ENCODE measurements at regions not wholly inside any gene's neighbourhood (a gene's known extent, or its start where the extent isn't known, plus 50 kb on each side); places are given as distances from the start of the nearest gene placed in this dataset.

DNA sequence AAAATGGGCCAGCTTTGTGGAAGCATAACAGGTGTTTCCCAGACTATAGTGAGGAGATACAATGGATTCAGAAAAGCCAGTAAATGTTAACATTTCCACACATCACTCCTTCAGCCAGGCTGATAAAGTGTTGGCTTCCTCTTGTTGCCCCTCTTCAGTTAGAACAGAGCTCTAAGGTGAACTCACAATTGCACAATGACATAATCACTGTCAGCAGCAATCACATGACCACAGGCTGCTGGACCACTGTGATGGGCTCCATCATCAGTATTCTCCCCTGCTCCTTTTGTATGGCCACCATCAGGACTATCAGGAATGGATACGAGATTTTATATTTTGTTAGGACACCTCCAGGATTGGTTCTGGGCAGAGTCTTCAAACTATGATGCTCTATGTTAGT, 849.4 kb upstream of the GHITM start:
- H4K91ac ChIP-seq (ENCODE audit: low read depth, low read length): no peak overlapping the region
- H3K9me3 ChIP-seq (ENCODE audit: insufficient read depth, low read depth, low read length): no peaks in the 10 kb centered on the region
- no peak overlapping the region for H3K4ac ChIP-seq (ENCODE audit: low read depth, low read length)
- H3K14ac ChIP-seq (ENCODE audit: low read length): no peak overlapping the region
- DNase-seq: no peak
- no peak overlapping the region for H3K23ac ChIP-seq (ENCODE audit: low read length)
- H2BK120ac ChIP-seq (ENCODE audit: insufficient read depth, low read length, poor library complexity): no peak overlapping the region
- no peaks in the 10 kb centered on the region for H3K79me1 ChIP-seq (ENCODE audit: low read length)
- no peak overlapping the region for H2BK12ac ChIP-seq (ENCODE audit: low read length)
- no peak overlapping the region for H3K18ac ChIP-seq (ENCODE audit: low read length)
- WGBS (ENCODE audit: extremely low coverage, insufficient coverage, insufficient read length): no CpG with 5 or more reads among the region's 1 CpG
- H3K27ac ChIP-seq (ENCODE audit: low read depth, low read length): no peak overlapping the region
- H4K12ac ChIP-seq (ENCODE audit: low read depth, low read length): no peak overlapping the region
- H2BK5ac ChIP-seq (ENCODE audit: low read depth, low read length, poor library complexity): no peak overlapping the region
- no peak overlapping the region for H3K9ac ChIP-seq (ENCODE audit: low read length)
- no peak overlapping the region for H2AK5ac ChIP-seq (ENCODE audit: low read length)
- no peaks in the 10 kb centered on the region for H3K79me2 ChIP-seq (ENCODE audit: control insufficient read depth, insufficient read depth, low read length, poor library complexity)
- H3K36me3 ChIP-seq (ENCODE audit: control insufficient read depth in 1 of 2, insufficient read depth in 2 of 2, low read length in 2 of 2): no peaks in the 10 kb centered on the region
- no peaks in the 10 kb centered on the region for H3K4me1 ChIP-seq (ENCODE audit: control insufficient read depth in 1 of 2, insufficient read depth in 2 of 2, low read length in 2 of 2)
- H2AFZ ChIP-seq (ENCODE audit: insufficient read depth, low read length, poor library complexity): no peak overlapping the region
- no peak overlapping the region for H3K4me3 ChIP-seq (ENCODE audit: low read depth, low read length)
- H3K4me2 ChIP-seq (ENCODE audit: low read length): no peak overlapping the region
- no peak overlapping the region for H4K8ac ChIP-seq (ENCODE audit: low read depth, low read length)
- no peaks in the 10 kb centered on the region for H3K27me3 ChIP-seq (ENCODE audit: insufficient read depth, low read length)

DNA sequence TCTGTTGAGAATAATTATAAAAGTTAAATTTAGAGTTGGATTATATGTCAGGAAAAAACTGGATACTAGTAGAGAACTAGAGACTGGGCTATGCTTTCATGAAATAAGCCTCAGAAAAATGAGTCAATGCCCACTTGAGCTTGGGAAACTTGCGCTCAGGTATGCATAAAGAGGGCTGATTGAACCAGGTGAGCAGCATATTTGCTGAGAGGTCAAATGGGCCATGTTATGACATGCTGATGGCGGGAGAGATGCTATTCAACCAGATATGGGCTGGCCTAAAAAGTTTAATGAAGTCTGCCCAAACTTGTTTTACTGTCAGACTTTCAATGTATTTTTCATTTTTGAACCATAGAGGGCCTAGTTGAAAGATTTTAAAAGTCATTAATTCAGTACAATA, 837.6 kb upstream of the GHITM start:
- no peak overlapping the region for H2BK5ac ChIP-seq (ENCODE audit: low read depth, low read length, poor library complexity)
- no peak overlapping the region for H3K18ac ChIP-seq (ENCODE audit: low read length)
- no peaks in the 10 kb centered on the region for H3K27me3 ChIP-seq (ENCODE audit: insufficient read depth, low read length)
- H2AFZ ChIP-seq (ENCODE audit: insufficient read depth, low read length, poor library complexity): no peak overlapping the region
- H3K36me3 ChIP-seq (ENCODE audit: control insufficient read depth in 1 of 2, insufficient read depth in 2 of 2, low read length in 2 of 2): no peaks in the 10 kb centered on the region
- no peak overlapping the region for H3K27ac ChIP-seq (ENCODE audit: low read depth, low read length)
- no CpG with 5 or more reads among the region's 2 CpGs for WGBS (ENCODE audit: extremely low coverage, insufficient coverage, insufficient read length)
- H3K14ac ChIP-seq (ENCODE audit: low read length): no peak overlapping the region
- no peak overlapping the region for H2BK12ac ChIP-seq (ENCODE audit: low read length)
- H4K8ac ChIP-seq (ENCODE audit: low read depth, low read length): no peak overlapping the region
- no peak overlapping the region for H4K91ac ChIP-seq (ENCODE audit: low read depth, low read length)
- H3K4me2 ChIP-seq (ENCODE audit: low read length): no peak overlapping the region
- H3K23ac ChIP-seq (ENCODE audit: low read length): no peak overlapping the region
- H3K79me1 ChIP-seq (ENCODE audit: low read length): no peaks in the 10 kb centered on the region
- no peak overlapping the region for H4K12ac ChIP-seq (ENCODE audit: low read depth, low read length)
- H3K9me3 ChIP-seq (ENCODE audit: insufficient read depth, low read depth, low read length): no peaks in the 10 kb centered on the region
- no peak overlapping the region for H3K4ac ChIP-seq (ENCODE audit: low read depth, low read length)
- H2BK120ac ChIP-seq (ENCODE audit: insufficient read depth, low read length, poor library complexity): no peak overlapping the region
- no peak overlapping the region for H3K9ac ChIP-seq (ENCODE audit: low read length)
- H3K79me2 ChIP-seq (ENCODE audit: control insufficient read depth, insufficient read depth, low read length, poor library complexity): no peaks in the 10 kb centered on the region
- H3K4me1 ChIP-seq (ENCODE audit: control insufficient read depth in 1 of 2, insufficient read depth in 2 of 2, low read length in 2 of 2): peaks cover 0 to 2% of the 10 kb centered on the region in 2 experiments
- H2AK5ac ChIP-seq (ENCODE audit: low read length): no peak overlapping the region
- peak; percentile 81 to 89 for DNase-seq
- H3K4me3 ChIP-seq (ENCODE audit: low read depth, low read length): no peak overlapping the region

DNA sequence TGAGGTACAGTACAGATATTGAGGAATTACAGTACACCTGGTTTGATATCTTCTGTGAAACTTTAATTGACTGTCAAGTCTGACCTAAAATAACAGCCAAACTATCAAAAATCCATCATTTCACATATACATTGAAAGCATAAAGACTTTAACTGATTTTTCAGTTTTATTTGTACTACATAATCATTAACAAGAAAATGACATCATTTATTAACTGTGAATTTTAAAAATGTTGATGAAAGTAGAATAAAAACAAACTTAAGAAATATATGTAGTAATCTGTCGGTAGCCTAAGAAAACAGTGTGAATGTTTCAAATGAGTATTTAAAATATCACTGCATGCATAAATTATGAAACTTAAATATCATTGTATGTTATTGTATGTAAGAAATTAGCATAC, 836.7 kb upstream of the GHITM start:
- H4K91ac ChIP-seq (ENCODE audit: low read depth, low read length): no peak overlapping the region
- H2AK5ac ChIP-seq (ENCODE audit: low read length): no peak overlapping the region
- peaks cover 0 to 2% of the 10 kb centered on the region in 2 experiments for H3K4me1 ChIP-seq (ENCODE audit: control insufficient read depth in 1 of 2, insufficient read depth in 2 of 2, low read length in 2 of 2)
- H3K4ac ChIP-seq (ENCODE audit: low read depth, low read length): no peak overlapping the region
- no peak overlapping the region for H2BK12ac ChIP-seq (ENCODE audit: low read length)
- no peak overlapping the region for H4K12ac ChIP-seq (ENCODE audit: low read depth, low read length)
- no peaks in the 10 kb centered on the region for H3K79me2 ChIP-seq (ENCODE audit: control insufficient read depth, insufficient read depth, low read length, poor library complexity)
- H2AFZ ChIP-seq (ENCODE audit: insufficient read depth, low read length, poor library complexity): no peak overlapping the region
- H3K23ac ChIP-seq (ENCODE audit: low read length): no peak overlapping the region
- H3K14ac ChIP-seq (ENCODE audit: low read length): no peak overlapping the region
- no peaks in the 10 kb centered on the region for H3K79me1 ChIP-seq (ENCODE audit: low read length)
- no peak overlapping the region for H3K18ac ChIP-seq (ENCODE audit: low read length)
- H2BK120ac ChIP-seq (ENCODE audit: insufficient read depth, low read length, poor library complexity): no peak overlapping the region
- H3K4me3 ChIP-seq (ENCODE audit: low read depth, low read length): no peak overlapping the region
- no peak overlapping the region for H3K4me2 ChIP-seq (ENCODE audit: low read length)
- H3K27ac ChIP-seq (ENCODE audit: low read depth, low read length): no peak overlapping the region
- no peaks in the 10 kb centered on the region for H3K36me3 ChIP-seq (ENCODE audit: control insufficient read depth in 1 of 2, insufficient read depth in 2 of 2, low read length in 2 of 2)
- H3K27me3 ChIP-seq (ENCODE audit: insufficient read depth, low read length): no peaks in the 10 kb centered on the region
- no peak overlapping the region for H3K9ac ChIP-seq (ENCODE audit: low read length)
- H3K9me3 ChIP-seq (ENCODE audit: insufficient read depth, low read depth, low read length): no peaks in the 10 kb centered on the region
- no peak overlapping the region for H4K8ac ChIP-seq (ENCODE audit: low read depth, low read length)
- DNase-seq: no peak
- WGBS (ENCODE audit: extremely low coverage, insufficient coverage, insufficient read length): no CpG with 5 or more reads among the region's 1 CpG
- no peak overlapping the region for H2BK5ac ChIP-seq (ENCODE audit: low read depth, low read length, poor library complexity)

DNA sequence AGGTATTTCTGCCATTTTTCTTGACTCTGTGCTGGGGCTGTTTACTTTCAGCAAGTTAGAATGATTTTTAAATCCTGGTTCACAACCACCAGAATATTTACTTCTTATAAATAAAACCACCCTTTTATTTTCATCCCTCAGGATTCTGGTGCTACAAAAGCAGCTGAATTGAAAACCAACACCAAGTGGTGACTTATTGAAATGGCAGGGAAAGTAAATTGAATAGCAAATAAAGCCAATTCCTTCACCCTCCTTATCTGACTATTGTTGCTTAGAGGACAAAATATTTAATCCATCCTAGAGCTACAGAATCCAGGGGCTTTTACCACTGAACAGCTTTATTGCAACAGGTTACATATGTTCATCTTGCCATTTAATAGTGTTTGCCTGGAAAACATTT, 828.6 kb upstream of the GHITM start:
- Histone ChIP-seq H3K79me1 (ENCODE audit: low read length) (no peaks in the 10 kb centered on the region), H4K91ac (ENCODE audit: low read depth, low read length) (no peak overlapping the region), H3K79me2 (ENCODE audit: control insufficient read depth, insufficient read depth, low read length, poor library complexity) (no peaks in the 10 kb centered on the region), H3K36me3 (ENCODE audit: control insufficient read depth in 1 of 2, insufficient read depth in 2 of 2, low read length in 2 of 2) (no peaks in the 10 kb centered on the region), H2AFZ (ENCODE audit: insufficient read depth, low read length, poor library complexity) (no peak overlapping the region), H2BK5ac (ENCODE audit: low read depth, low read length, poor library complexity) (no peak overlapping the region), H3K4me1 (ENCODE audit: control insufficient read depth in 1 of 2, insufficient read depth in 2 of 2, low read length in 2 of 2) (no peaks in the 10 kb centered on the region), H3K4ac (ENCODE audit: low read depth, low read length) (no peak overlapping the region), H3K18ac (ENCODE audit: low read length) (no peak overlapping the region), H2AK5ac (ENCODE audit: low read length) (no peak overlapping the region), H3K23ac (ENCODE audit: low read length) (no peak overlapping the region), H4K12ac (ENCODE audit: low read depth, low read length) (no peak overlapping the region), H3K4me2 (ENCODE audit: low read length) (no peak overlapping the region), H3K4me3 (ENCODE audit: low read depth, low read length) (no peak overlapping the region), H3K14ac (ENCODE audit: low read length) (no peak overlapping the region), H2BK12ac (ENCODE audit: low read length) (no peak overlapping the region), H4K8ac (ENCODE audit: low read depth, low read length) (no peak overlapping the region), H3K27ac (ENCODE audit: low read depth, low read length) (no peak overlapping the region), H2BK120ac (ENCODE audit: insufficient read depth, low read length, poor library complexity) (no peak overlapping the region), H3K27me3 (ENCODE audit: insufficient read depth, low read length) (no peaks in the 10 kb centered on the region), H3K9ac (ENCODE audit: low read length) (no peak overlapping the region), H3K9me3 (ENCODE audit: insufficient read depth, low read depth, low read length) (no peaks in the 10 kb centered on the region)
- DNase-seq: no peak

DNA sequence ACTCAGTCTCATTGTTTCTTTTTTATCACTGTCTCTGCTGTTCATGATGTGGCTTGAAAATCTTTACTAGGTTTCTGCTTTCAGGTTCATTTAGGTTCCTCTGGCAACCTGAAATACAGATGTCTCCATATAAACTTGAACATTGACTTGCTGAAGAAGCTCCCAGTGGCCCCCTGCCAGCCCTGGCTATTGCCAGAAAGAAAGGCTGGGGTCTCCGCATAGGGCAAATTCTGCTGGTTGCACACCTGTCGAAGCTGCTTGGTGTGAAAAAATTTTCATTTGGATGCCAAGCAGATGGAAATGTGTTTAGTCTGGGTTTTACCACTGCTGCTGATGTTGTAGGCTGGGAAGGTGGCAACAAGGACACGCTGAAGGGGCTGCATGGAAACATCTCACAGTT, 826.7 kb upstream of the GHITM start:
- no peak for DNase-seq
- Histone ChIP-seq H4K12ac (ENCODE audit: low read depth, low read length) (no peak overlapping the region), H4K91ac (ENCODE audit: low read depth, low read length) (no peak overlapping the region), H2BK120ac (ENCODE audit: insufficient read depth, low read length, poor library complexity) (no peak overlapping the region), H2AFZ (ENCODE audit: insufficient read depth, low read length, poor library complexity) (no peak overlapping the region), H3K9ac (ENCODE audit: low read length) (no peak overlapping the region), H2BK5ac (ENCODE audit: low read depth, low read length, poor library complexity) (no peak overlapping the region), H3K4me3 (ENCODE audit: low read depth, low read length) (no peak overlapping the region), H3K79me2 (ENCODE audit: control insufficient read depth, insufficient read depth, low read length, poor library complexity) (no peaks in the 10 kb centered on the region), H3K27me3 (ENCODE audit: insufficient read depth, low read length) (no peaks in the 10 kb centered on the region), H2BK12ac (ENCODE audit: low read length) (no peak overlapping the region), H3K18ac (ENCODE audit: low read length) (no peak overlapping the region), H3K9me3 (ENCODE audit: insufficient read depth, low read depth, low read length) (no peaks in the 10 kb centered on the region), H2AK5ac (ENCODE audit: low read length) (no peak overlapping the region), H3K27ac (ENCODE audit: low read depth, low read length) (no peak overlapping the region), H3K14ac (ENCODE audit: low read length) (no peak overlapping the region), H3K4me1 (ENCODE audit: control insufficient read depth in 1 of 2, insufficient read depth in 2 of 2, low read length in 2 of 2) (no peaks in the 10 kb centered on the region), H3K23ac (ENCODE audit: low read length) (no peak overlapping the region), H3K4me2 (ENCODE audit: low read length) (no peak overlapping the region), H3K4ac (ENCODE audit: low read depth, low read length) (no peak overlapping the region), H4K8ac (ENCODE audit: low read depth, low read length) (no peak overlapping the region), H3K36me3 (ENCODE audit: control insufficient read depth in 1 of 2, insufficient read depth in 2 of 2, low read length in 2 of 2) (no peaks in the 10 kb centered on the region), H3K79me1 (ENCODE audit: low read length) (no peaks in the 10 kb centered on the region)
- WGBS (ENCODE audit: extremely low coverage, insufficient coverage, insufficient read length): no CpG with 5 or more reads among the region's 3 CpGs
